H1 (cell line): ENCODE measurements at regions not wholly inside any gene's neighbourhood (a gene's known extent, or its start where the extent isn't known, plus 50 kb on each side); places are given as distances from the start of the nearest gene placed in this dataset.

Experiments used
- BRCA1 ChIP-seq: IDR thresholded peaks from 2 replicates; pipeline ENCODE4 v1.6.1; 2012; ENCODE audit warnings: low read depth, low read length, improper control_type of control experiment
- CHD7 ChIP-seq: fragments of 300-600 bp; sonication (generic); IDR thresholded peaks from 2 replicates; pipeline ENCODE4 v1.7.1; 2012; ENCODE audit warnings: low read length, moderate library complexity, mild to moderate bottlenecking, inconsistent platforms; ENCODE audit not compliant: insufficient replicate concordance
- CTBP2 ChIP-seq: IDR thresholded peaks from 2 replicates; pipeline ENCODE4 v1.7.0; 2011; ENCODE audit warnings: borderline replicate concordance, mild to moderate bottlenecking, moderate library complexity, mixed read lengths, low read length; ENCODE audit not compliant: insufficient read depth, insufficient read length
- GABPA ChIP-seq: IDR thresholded peaks from 2 replicates; pipeline ENCODE4 v1.6.1; 2011; ENCODE audit warnings: mild to moderate bottlenecking, low read length, moderate library complexity, borderline replicate concordance; ENCODE audit not compliant: insufficient read depth
- GTF2F1 ChIP-seq: IDR thresholded peaks from 2 replicates; pipeline ENCODE4 v1.6.1; 2012; ENCODE audit warnings: low read depth, low read length, improper control_type of control experiment, borderline replicate concordance
- KDM4A ChIP-seq: IDR thresholded peaks from one replicate; pipeline ENCODE4 v1.7.1; 2012; ENCODE audit warnings: low read depth, mild to moderate bottlenecking, moderate library complexity, low read length, inconsistent platforms; ENCODE audit not compliant: severe bottlenecking
- POU5F1 ChIP-seq: IDR thresholded peaks from 2 replicates; pipeline ENCODE4 v1.6.1; 2011; ENCODE audit warnings: low read depth, mild to moderate bottlenecking, low read length, moderate library complexity
- RFX5 ChIP-seq: IDR thresholded peaks from 2 replicates; pipeline ENCODE4 v1.6.1; 2011; ENCODE audit warnings: low read depth, low read length, improper control_type of control experiment, borderline replicate concordance
- SIN3A ChIP-seq, 2 experiments: IDR thresholded peaks in 1 of 2; conservative IDR thresholded peaks in 1 of 2; 2 replicates each; pipeline ENCODE4 v1.6.1; 2011 to 2012; ENCODE audit warnings: low read length in 2 of 2, improper control_type of control experiment in 1 of 2, low read depth in 1 of 2, mild to moderate bottlenecking in 1 of 2
- SIRT6 ChIP-seq: IDR thresholded peaks from one replicate; pipeline ENCODE4 v1.7.1; 2012; ENCODE audit warnings: low read length, inconsistent platforms
- SP1 ChIP-seq: IDR thresholded peaks from 2 replicates; pipeline ENCODE4 v1.6.1; 2011; ENCODE audit warnings: low read depth, low read length
- YY1 ChIP-seq: IDR thresholded peaks from 2 replicates; pipeline ENCODE4 v1.6.1; 2011; ENCODE audit warnings: low read depth, mild to moderate bottlenecking, low read length
- ZNF274 ChIP-seq: IDR thresholded peaks from 2 replicates; pipeline ENCODE4 v1.7.0; 2012; ENCODE audit warnings: low read length, borderline replicate concordance; ENCODE audit errors: extremely low read depth

GRCh38 chr4:156583265-156583664, 388.3 kb downstream of the PDGFC start (continued):
- TF ChIP-seq CHD7 (no peak), CTBP2 (no peak), GTF2F1 (no peak), SIRT6 (no peak), BRCA1 (no peak), POU5F1 (no peak), SP1 (no peak), GABPA (no peak), KDM4A (no peak), YY1 (no peak), SIN3A (conservative IDR thresholded peaks at IDR 0.05 in 1 of 2, IDR thresholded peaks at IDR 0.05 in 1 of 2; ENCODE audit: low read depth in 1 of 2, low read length in 2 of 2) (no peak), RFX5 (no peak), ZNF274 (no peak)
